Spleen (tissue), 11 donors: ENCODE measurements at regions not wholly inside any gene's neighbourhood (a gene's known extent, or its start where the extent isn't known, plus 50 kb on each side); places are given as distances from the start of the nearest gene placed in this dataset.

ENCODE experiments used
- DNase-seq: peaks from one replicate; pipeline ENCODE4 v3.0.0-alpha.2; 2020
- H3K27ac ChIP-seq, 8 donors: fragments of 200-600 bp; sonication (generic) in 7 of 8; 1 replicate in 4 of 8; 2 replicates in 4 of 8; pipeline versions ENCODE4 v1.5.0 to v1.8.0; 2016 to 2021; ENCODE audit warnings: inconsistent platforms in 4 of 8, mild to moderate bottlenecking in 4 of 8, moderate library complexity in 1 of 8
- H3K27me3 ChIP-seq, 7 donors: fragments of 200-600 bp; sonication (generic) in 6 of 7; replicated peaks in 1 of 7; 1 replicate in 4 of 7; 2 replicates in 3 of 7; pipeline versions ENCODE4 v1.5.0 to v1.8.0; 2016 to 2021; ENCODE audit warnings: inconsistent platforms in 3 of 7, mild to moderate bottlenecking in 1 of 7
- H3K36me3 ChIP-seq, 6 donors: fragments of 200-600 bp; sonication (generic) in 5 of 6; 1 replicate in 4 of 6; 2 replicates in 2 of 6; pipeline versions ENCODE4 v1.5.0 to v1.8.0; 2016 to 2021; ENCODE audit warnings: inconsistent platforms in 2 of 6
- H3K4me1 ChIP-seq, 6 donors: fragments of 200-600 bp; sonication (generic) in 5 of 6; 1 replicate in 3 of 6; 2 replicates in 3 of 6; pipeline versions ENCODE4 v1.5.0 to v1.8.0; 2016 to 2021; ENCODE audit warnings: inconsistent platforms in 3 of 6
- H3K4me3 ChIP-seq, 8 donors: fragments of 200-600 bp; sonication (generic) in 7 of 8; 1 replicate in 4 of 8; 2 replicates in 4 of 8; pipeline versions ENCODE4 v1.5.0 to v1.8.0; 2016 to 2021; ENCODE audit warnings: inconsistent platforms in 4 of 8, mild to moderate bottlenecking in 4 of 8, moderate library complexity in 2 of 8
- H3K9me3 ChIP-seq, 8 donors: fragments of 200-600 bp; sonication (generic) in 7 of 8; 1 replicate in 4 of 8; 2 replicates in 4 of 8; pipeline versions ENCODE4 v1.5.0 to v1.8.0; 2016 to 2021; ENCODE audit warnings: inconsistent platforms in 4 of 8
- CTCF ChIP-seq, 11 experiments: fragments of 200-600 bp in 7 of 11; fragments of 450-650 bp in 4 of 11; sonication (generic) in 4 of 11; IDR thresholded peaks in 8 of 11; conservative IDR thresholded peaks in 3 of 11; 1 replicate in 7 of 11; 2 replicates in 4 of 11; pipeline versions ENCODE4 v1.4.0 to v1.8.0; 2016 to 2021; ENCODE audit warnings: antibody characterized with exemption in 11 of 11, inconsistent platforms in 4 of 11, mild to moderate bottlenecking in 1 of 11
- POLR2A ChIP-seq, 3 donors: fragments of 450-650 bp; IDR thresholded peaks; one replicate each; pipeline ENCODE4 v1.5.1; 2017; ENCODE audit warnings: antibody characterized with exemption in 3 of 3, mild to moderate bottlenecking in 1 of 3
- POLR2AphosphoS5 ChIP-seq, 3 donors: sonication (generic); formaldehyde crosslinking; IDR thresholded peaks; one replicate each; pipeline ENCODE4 v1.5.1; 2017; ENCODE audit warnings: antibody characterized with exemption in 3 of 3
- WGBS, 5 donors: extraction: QIAGEN DNeasy Blood & Tissue Kit in 3 of 5; methylation state at CpG; one replicate each; pipeline versions ENCODE4 v1.1.5 to v1.1.7; 2013 to 2018; 5-methylcytosine and 5-hydroxymethylcytosine counted together
- intact Hi-C: fragments of 100-400 bp; cut with DNase I; formaldehyde crosslinking; loops from one replicate; pipeline ENCODE4 v1.15.0; 2023; ENCODE audit warnings: low total_unique reads
- donor health status: healthy with polysubstance abuse.
- donor health status: DM: no; HTN: no; CAD: no; lungs with moderate emphysema.
- donor health status: DM: no; HTN: no; CAD: no.
- donor health status: Bipolar disorder and iron deficiency.
- donor health status: healthy.
- donor health status: DM: no; HTN: no; CAD: no.
- donor health status: DM: yes; HTN: yes; CAD: no.

GRCh38 chr2:139454251-139454650 is 674.1 kb upstream of the NXPH2 start:
- Histone ChIP-seq H3K4me1 (no peaks in the 10 kb centered on the region), H3K4me3 (no peak overlapping the region), H3K9me3 (peaks cover 0 to 54% (median 41%) of the 10 kb centered on the region in 8 donors), H3K36me3 (no peaks in the 10 kb centered on the region), H3K27ac (no peak overlapping the region), H3K27me3 (no peaks in the 10 kb centered on the region)
- 38 to 79% (median 67%) methylated on average over 1 of the region's 1 CpG for WGBS, 5 donors
- intact Hi-C loops: no loop called here
- no peak for DNase-seq
- TF ChIP-seq POLR2AphosphoS5 (IDR thresholded peaks at IDR 0.05): no peak
- TF ChIP-seq CTCF (IDR thresholded peaks at IDR 0.05 in 8 of 11, conservative IDR thresholded peaks at IDR 0.05 in 3 of 11): no peak
- TF ChIP-seq POLR2A (IDR thresholded peaks at IDR 0.05): no peak

- DNase-seq: no peak
- intact Hi-C loops: no loop called here
- no peaks in the 10 kb centered on the region for H3K36me3 ChIP-seq
- TF ChIP-seq POLR2A (IDR thresholded peaks at IDR 0.05) (no peak), POLR2AphosphoS5 (IDR thresholded peaks at IDR 0.05) (no peak), CTCF (IDR thresholded peaks at IDR 0.05 in 8 of 11, conservative IDR thresholded peaks at IDR 0.05 in 3 of 11) (no peak)
- H3K4me3 ChIP-seq: no peak overlapping the region
- H3K27ac ChIP-seq: no peak overlapping the region
- H3K9me3 ChIP-seq: peaks cover 0 to 5% (median 0%) of the 10 kb centered on the region in 8 donors
- H3K27me3 ChIP-seq: no peaks in the 10 kb centered on the region
- H3K4me1 ChIP-seq: no peaks in the 10 kb centered on the region
Measured at GRCh38 chr2:139439100-139439499, 658.9 kb upstream of the NXPH2 start.

- intact Hi-C loops: no loop called here
- no peak overlapping the region for H3K27ac ChIP-seq
- DNase-seq: no peak
- H3K4me1 ChIP-seq: no peaks in the 10 kb centered on the region
- 73 to 86% (median 76%) methylated on average over 3 of the region's 3 CpGs for WGBS, 5 donors
- TF ChIP-seq POLR2A (IDR thresholded peaks at IDR 0.05) (no peak), POLR2AphosphoS5 (IDR thresholded peaks at IDR 0.05) (no peak), CTCF (IDR thresholded peaks at IDR 0.05 in 8 of 11, conservative IDR thresholded peaks at IDR 0.05 in 3 of 11) (no peak)
- peaks cover 0 to 5% (median 0%) of the 10 kb centered on the region in 8 donors for H3K9me3 ChIP-seq
- H3K27me3 ChIP-seq: no peaks in the 10 kb centered on the region
- H3K36me3 ChIP-seq: no peaks in the 10 kb centered on the region
- H3K4me3 ChIP-seq: no peak overlapping the region
Measured at GRCh38 chr2:139438478-139438877, 658.3 kb upstream of the NXPH2 start.

GRCh38 chr2:139427164-139427563 is 647.0 kb upstream of the NXPH2 start:
- TF ChIP-seq CTCF (IDR thresholded peaks at IDR 0.05 in 8 of 11, conservative IDR thresholded peaks at IDR 0.05 in 3 of 11) (no peak), POLR2AphosphoS5 (IDR thresholded peaks at IDR 0.05) (no peak), POLR2A (IDR thresholded peaks at IDR 0.05) (no peak)
- Histone ChIP-seq H3K4me1 (no peaks in the 10 kb centered on the region), H3K27me3 (no peaks in the 10 kb centered on the region), H3K27ac (no peak overlapping the region), H3K36me3 (no peaks in the 10 kb centered on the region), H3K4me3 (no peak overlapping the region), H3K9me3 (peaks cover 0 to 12% (median 4%) of the 10 kb centered on the region in 8 donors)
- DNase-seq: no peak
- whole genome bisulfite sequencing, 5 donors: 73 to 90% (median 83%) methylated on average over 4 of the region's 4 CpGs
- intact Hi-C loops: no loop called here
